Urothelium cell line (cell line): ENCODE measurements at regions not wholly inside any gene's neighbourhood (a gene's known extent, or its start where the extent isn't known, plus 50 kb on each side); places are given as distances from the start of the nearest gene placed in this dataset.

Experiments
- DNase-seq: peaks from one replicate; pipeline ENCODE4 v3.0.0; 2011; ENCODE audit warnings: low spot score, mixed read lengths
- FAIRE-seq: peaks from 2 replicates; lab custom pipeline; 2011; peaks lifted over from hg19 to GRCh38; lab: Jason Lieb, UNC

GRCh38 chr10:113219446-113219845, 269.4 kb downstream of the TCF7L2 start:
- no peak for DNase-seq
- FAIRE-seq: no peak

- FAIRE-seq: no peak
- DNase-seq: peak; percentile 55
Observed at GRCh38 chr10:113221756-113222168, 271.7 kb downstream of the TCF7L2 start.

GRCh38 chr10:113222207-113222606, 272.2 kb downstream of the TCF7L2 start:
- no peak for FAIRE-seq
- DNase-seq: no peak

- FAIRE-seq (no peak), DNase-seq (no peak)
Observed at GRCh38 chr10:113225364-113225763, 275.3 kb downstream of the TCF7L2 start.

- DNase-seq: no peak
- FAIRE-seq: no peak
Observed at GRCh38 chr10:113225903-113226302, 275.9 kb downstream of the TCF7L2 start.

- DNase-seq: no peak
- no peak for FAIRE-seq
Observed at GRCh38 chr10:113226399-113226798, 276.4 kb downstream of the TCF7L2 start.

GRCh38 chr10:113226831-113227445, 276.9 kb downstream of the TCF7L2 start:
- DNase-seq (no peak), FAIRE-seq (no peak)

- DNase-seq (peak; percentile 33), FAIRE-seq (no peak)
Observed at GRCh38 chr10:113228530-113228929, 278.5 kb downstream of the TCF7L2 start.

- FAIRE-seq (no peak), DNase-seq (no peak)
Observed at GRCh38 chr10:113230011-113230610, 280.1 kb downstream of the TCF7L2 start.

GRCh38 chr10:113232928-113233511, 283.0 kb downstream of the TCF7L2 start:
- no peak for DNase-seq
- FAIRE-seq: no peak

GRCh38 chr10:113234481-113234880, 284.4 kb downstream of the TCF7L2 start:
- DNase-seq: no peak
- no peak for FAIRE-seq

- FAIRE-seq: no peak
Observed at GRCh38 chr10:113235508-113235907, 285.5 kb downstream of the TCF7L2 start.

GRCh38 chr10:113236998-113237397, 287.0 kb downstream of the TCF7L2 start:
- DNase-seq (no peak), FAIRE-seq (no peak)

More at GRCh38 chr10:113235508-113235907, 285.5 kb downstream of the TCF7L2 start:
- DNase-seq: no peak

- DNase-seq: no peak
- FAIRE-seq: no peak
Observed at GRCh38 chr10:113239566-113240350, 289.7 kb downstream of the TCF7L2 start.

GRCh38 chr10:113240736-113241135, 290.7 kb downstream of the TCF7L2 start:
- DNase-seq (no peak), FAIRE-seq (no peak)

GRCh38 chr10:113241599-113242360, 291.7 kb downstream of the TCF7L2 start:
- no peak for FAIRE-seq
- no peak for DNase-seq

- DNase-seq (no peak), FAIRE-seq (no peak)
Observed at GRCh38 chr10:113243311-113243710, 293.3 kb downstream of the TCF7L2 start.

- FAIRE-seq: no peak
- DNase-seq: no peak
Observed at GRCh38 chr10:113244750-113245149, 294.7 kb downstream of the TCF7L2 start.

- no peak for DNase-seq
- no peak for FAIRE-seq
Observed at GRCh38 chr10:113245286-113245685, 295.2 kb downstream of the TCF7L2 start.

- FAIRE-seq (no peak), DNase-seq (no peak)
Observed at GRCh38 chr10:113247050-113247449, 297.0 kb downstream of the TCF7L2 start.
